H9 (cell line): ENCODE measurements at regions not wholly inside any gene's neighbourhood (a gene's known extent, or its start where the extent isn't known, plus 50 kb on each side); places are given as distances from the start of the nearest gene placed in this dataset.

Experiments
- DNase-seq: peaks from one replicate; pipeline ENCODE4 v3.0.0-alpha.2; 2017
- H2AFZ ChIP-seq: one replicate; pipeline ENCODE4 v1.6.1; 2013; ENCODE audit warnings: mild to moderate bottlenecking, low read length, control low read depth, moderate library complexity
- H2AK5ac ChIP-seq: 2 replicates; pipeline ENCODE4 v1.6.1; 2013; ENCODE audit warnings: low read length, control low read depth, mixed read lengths; ENCODE audit not compliant: insufficient read length
- H2BK120ac ChIP-seq: one replicate; pipeline ENCODE4 v1.6.1; 2013; ENCODE audit warnings: low read depth, mild to moderate bottlenecking, low read length, control low read depth, inconsistent platforms; ENCODE audit not compliant: poor library complexity, severe bottlenecking
- H2BK12ac ChIP-seq: 2 replicates; pipeline ENCODE4 v1.6.1; 2013; ENCODE audit warnings: low read length, control low read depth, mixed read lengths, low read depth; ENCODE audit not compliant: insufficient read length
- H2BK15ac ChIP-seq: 2 replicates; pipeline ENCODE4 v1.6.1; 2013; ENCODE audit warnings: low read depth, low read length, control low read depth
- H2BK20ac ChIP-seq: one replicate; pipeline ENCODE4 v1.6.1; 2013; ENCODE audit warnings: low read depth, mild to moderate bottlenecking, low read length, control low read depth, inconsistent platforms; ENCODE audit not compliant: poor library complexity, severe bottlenecking
- H2BK5ac ChIP-seq: 2 replicates; pipeline ENCODE4 v1.6.1; 2013; ENCODE audit warnings: low read length, control low read depth, mixed read lengths; ENCODE audit not compliant: insufficient read length
- H3K14ac ChIP-seq: 2 replicates; pipeline ENCODE4 v1.6.1; 2013; ENCODE audit warnings: low read length, control low read depth; ENCODE audit not compliant: insufficient read depth
- H3K18ac ChIP-seq: 2 replicates; pipeline ENCODE4 v1.6.1; 2013; ENCODE audit warnings: low read depth, mild to moderate bottlenecking, mixed read lengths, low read length, control low read depth; ENCODE audit not compliant: insufficient read length
- H3K23ac ChIP-seq: 2 replicates; pipeline ENCODE4 v1.6.1; 2013; ENCODE audit warnings: low read length, control low read depth, mixed read lengths, low read depth; ENCODE audit not compliant: insufficient read length
- H3K23me2 ChIP-seq: 2 replicates; pipeline ENCODE4 v1.6.1; 2013; ENCODE audit warnings: low read depth, mild to moderate bottlenecking, mixed read lengths, low read length, control low read depth; ENCODE audit not compliant: insufficient read length, poor library complexity, severe bottlenecking
- H3K27ac ChIP-seq: 2 replicates; pipeline ENCODE4 v1.5.1; 2013; ENCODE audit warnings: low read length, control low read depth, mixed read lengths, low read depth; ENCODE audit not compliant: insufficient read length
- H3K27me3 ChIP-seq: 2 replicates; pipeline ENCODE4 v1.6.1; 2013; ENCODE audit warnings: low read length, control low read depth, inconsistent platforms; ENCODE audit not compliant: insufficient read depth
- H3K4ac ChIP-seq: 2 replicates; pipeline ENCODE4 v1.6.1; 2013; ENCODE audit warnings: low read depth, mild to moderate bottlenecking, control low read depth, inconsistent platforms, low read length, moderate library complexity
- H3K4me1 ChIP-seq: 2 replicates; pipeline ENCODE4 v1.6.1; 2013; ENCODE audit warnings: low read length, control low read depth, inconsistent platforms; ENCODE audit not compliant: insufficient read depth
- H3K4me2 ChIP-seq: 2 replicates; pipeline ENCODE4 v1.6.1; 2013; ENCODE audit warnings: low read length, control low read depth, mixed read lengths; ENCODE audit not compliant: insufficient read length, insufficient read depth
- H3K56ac ChIP-seq: 2 replicates; pipeline ENCODE4 v1.6.1; 2013; ENCODE audit warnings: low read depth, mild to moderate bottlenecking, mixed read lengths, low read length, control low read depth; ENCODE audit not compliant: insufficient read length
- H3K79me1 ChIP-seq: 2 replicates; pipeline ENCODE4 v1.6.1; 2013; ENCODE audit warnings: low read depth, mild to moderate bottlenecking, moderate library complexity, low read length, control low read depth, inconsistent platforms; ENCODE audit not compliant: insufficient read depth, poor library complexity, severe bottlenecking
- H3K79me2 ChIP-seq: 2 replicates; pipeline ENCODE4 v1.6.1; 2013; ENCODE audit warnings: low read length, control low read depth, inconsistent platforms; ENCODE audit not compliant: insufficient read depth
- H3K9ac ChIP-seq: 2 replicates; pipeline ENCODE4 v1.6.1; 2013; ENCODE audit warnings: low read length, control low read depth, mixed read lengths; ENCODE audit not compliant: insufficient read length; ENCODE audit errors: extremely low read depth
- H3K9me3 ChIP-seq: one replicate; pipeline ENCODE4 v1.6.1; 2013; ENCODE audit warnings: low read depth, low read length, inconsistent platforms; ENCODE audit not compliant: control insufficient read depth
- H3T11ph ChIP-seq: one replicate; pipeline ENCODE4 v1.6.1; 2013; ENCODE audit warnings: mild to moderate bottlenecking, low read length, control low read depth, inconsistent platforms
- H4K20me1 ChIP-seq: one replicate; pipeline ENCODE4 v1.6.1; 2013; ENCODE audit not compliant: control insufficient read depth, insufficient read length, insufficient read depth
- H4K5ac ChIP-seq: 2 replicates; pipeline ENCODE4 v1.6.1; 2013; ENCODE audit warnings: low read depth, mild to moderate bottlenecking, mixed read lengths, low read length, control low read depth; ENCODE audit not compliant: insufficient read length
- H4K8ac ChIP-seq: replicated peaks from 2 replicates; pipeline ENCODE4 v1.6.1; 2013; ENCODE audit warnings: low read length, control low read depth, mixed read lengths, low read depth; ENCODE audit not compliant: insufficient read length
- H4K91ac ChIP-seq: 2 replicates; pipeline ENCODE4 v1.6.1; 2013; ENCODE audit warnings: low read depth, mild to moderate bottlenecking, moderate library complexity, mixed read lengths, low read length, control low read depth; ENCODE audit not compliant: insufficient read length
- H3K27ac Mint-ChIP-seq, 3 experiments: 2 replicates in 2 of 3; 3 replicates in 1 of 3; pipeline ENCODE4 v1.8.0; 2020 to 2021; ENCODE audit warnings: mixed read lengths in 3 of 3, mild to moderate bottlenecking in 1 of 3, moderate library complexity in 1 of 3
- H3K27me3 Mint-ChIP-seq: 2 replicates; pipeline ENCODE4 v1.8.0; 2021; ENCODE audit warnings: low read depth, mild to moderate bottlenecking, moderate library complexity, mixed read lengths
- H3K36me3 Mint-ChIP-seq, 3 experiments: 2 replicates in 2 of 3; 3 replicates in 1 of 3; pipeline ENCODE4 v1.8.0; 2020 to 2021; ENCODE audit warnings: low read depth in 3 of 3, mixed read lengths in 3 of 3; ENCODE audit not compliant: insufficient read depth in 1 of 3
- H3K4me1 Mint-ChIP-seq, 2 experiments: 2 replicates each; pipeline ENCODE4 v1.8.0; 2020; ENCODE audit warnings: mixed read lengths in 2 of 2
- H3K4me3 Mint-ChIP-seq, 2 experiments: 2 replicates in 1 of 2; 3 replicates in 1 of 2; pipeline ENCODE4 v1.8.0; 2020 to 2021; ENCODE audit warnings: mild to moderate bottlenecking in 2 of 2, mixed read lengths in 2 of 2, moderate library complexity in 1 of 2
- H3K9me3 Mint-ChIP-seq, 2 experiments: 2 replicates in 1 of 2; 3 replicates in 1 of 2; pipeline ENCODE4 v1.8.0; 2020; ENCODE audit warnings: mild to moderate bottlenecking in 2 of 2, mixed read lengths in 2 of 2, moderate library complexity in 1 of 2
- CTCF ChIP-seq: fragments of 200-600 bp; sonication (generic); conservative IDR thresholded peaks from 3 replicates; pipeline ENCODE4 v1.8.0; 2021; ENCODE audit warnings: antibody characterized with exemption, mild to moderate bottlenecking
- WGBS: extraction: QIAGEN DNeasy Blood & Tissue Kit; methylation state at CpG from one replicate; pipeline ENCODE4 v1.1.7; 2013; ENCODE audit warnings: missing lambda C conversion rate, low lambda C conversion rate, mixed read lengths; ENCODE audit not compliant: insufficient read length; ENCODE audit errors: extremely low coverage; 5-methylcytosine and 5-hydroxymethylcytosine counted together

GRCh38 chr22:44413211-44413610, 84.8 kb downstream of the RTL6 start:
- no peak overlapping the region for H3T11ph ChIP-seq
- TF ChIP-seq CTCF, result no peak

More at GRCh38 chr22:44413211-44413610, 84.8 kb downstream of the RTL6 start:
- H3K18ac ChIP-seq, result no peak overlapping the region
- H3K27me3 ChIP-seq, result no peaks in the 10 kb centered on the region
- H2BK120ac ChIP-seq, result no peak overlapping the region
- no peak overlapping the region for H4K8ac ChIP-seq
- H3K4me1 ChIP-seq, result no peaks in the 10 kb centered on the region
- no peak overlapping the region for H3K14ac ChIP-seq
- peaks cover 14% of the 10 kb centered on the region for H3K27me3 Mint-ChIP-seq
- H3K36me3 Mint-ChIP-seq, result no peaks in the 10 kb centered on the region
- no peak overlapping the region for H2BK5ac ChIP-seq
- no peak overlapping the region for H3K27ac ChIP-seq
- H3K4me1 Mint-ChIP-seq, result peaks cover 0 to 5% of the 10 kb centered on the region in 2 experiments; a peak in 3 of 4 replicates
- no peak overlapping the region for H4K5ac ChIP-seq
- no peak overlapping the region for H3K9ac ChIP-seq
- H3K27ac Mint-ChIP-seq, result no peak overlapping the region
- no peak overlapping the region for H3K4ac ChIP-seq
- H2AK5ac ChIP-seq, result no peak overlapping the region
- no peaks in the 10 kb centered on the region for H4K20me1 ChIP-seq
- no peaks in the 10 kb centered on the region for H3K9me3 ChIP-seq
- no peak overlapping the region for H2BK15ac ChIP-seq
- no peaks in the 10 kb centered on the region for H3K79me2 ChIP-seq
- H3K56ac ChIP-seq, result no peak overlapping the region
- no peak overlapping the region for H2BK12ac ChIP-seq
- no peak overlapping the region for H4K91ac ChIP-seq
- no peaks in the 10 kb centered on the region; a peak in 1 of 5 replicates for H3K9me3 Mint-ChIP-seq
- H3K4me2 ChIP-seq, result no peak overlapping the region
- H3K23me2 ChIP-seq, result no peaks in the 10 kb centered on the region
- DNase-seq, result no peak
- no peak overlapping the region for H2AFZ ChIP-seq
- WGBS, result no CpG with 5 or more reads among the region's 11 CpGs
- no peaks in the 10 kb centered on the region for H3K79me1 ChIP-seq
- H3K4me3 Mint-ChIP-seq, result no peak overlapping the region
- no peak overlapping the region for H3K23ac ChIP-seq
- H2BK20ac ChIP-seq, result no peak overlapping the region
